ENCODE measurements at regions not wholly inside any gene's neighbourhood (a gene's known extent, or its start where the extent isn't known, plus 50 kb on each side); places are given as distances from the start of the nearest gene placed in this dataset.

GRCh38 chr20:60263725-60264709, 305.8 kb downstream of the CDH26 start:
- POLR2A ChIA-PET: no interaction called here
- CTCF ChIA-PET: interaction anchor here (0.6 to 7.5 kb wide), 20 partner anchors 8 to 1519 kb away, joined by 3 to 108 read pairs (median 4); no protein-coding TSS in a partner anchor
- BruUV-seq (replicated peaks): no TSS peak
- TF ChIP-seq, protein P1, sequence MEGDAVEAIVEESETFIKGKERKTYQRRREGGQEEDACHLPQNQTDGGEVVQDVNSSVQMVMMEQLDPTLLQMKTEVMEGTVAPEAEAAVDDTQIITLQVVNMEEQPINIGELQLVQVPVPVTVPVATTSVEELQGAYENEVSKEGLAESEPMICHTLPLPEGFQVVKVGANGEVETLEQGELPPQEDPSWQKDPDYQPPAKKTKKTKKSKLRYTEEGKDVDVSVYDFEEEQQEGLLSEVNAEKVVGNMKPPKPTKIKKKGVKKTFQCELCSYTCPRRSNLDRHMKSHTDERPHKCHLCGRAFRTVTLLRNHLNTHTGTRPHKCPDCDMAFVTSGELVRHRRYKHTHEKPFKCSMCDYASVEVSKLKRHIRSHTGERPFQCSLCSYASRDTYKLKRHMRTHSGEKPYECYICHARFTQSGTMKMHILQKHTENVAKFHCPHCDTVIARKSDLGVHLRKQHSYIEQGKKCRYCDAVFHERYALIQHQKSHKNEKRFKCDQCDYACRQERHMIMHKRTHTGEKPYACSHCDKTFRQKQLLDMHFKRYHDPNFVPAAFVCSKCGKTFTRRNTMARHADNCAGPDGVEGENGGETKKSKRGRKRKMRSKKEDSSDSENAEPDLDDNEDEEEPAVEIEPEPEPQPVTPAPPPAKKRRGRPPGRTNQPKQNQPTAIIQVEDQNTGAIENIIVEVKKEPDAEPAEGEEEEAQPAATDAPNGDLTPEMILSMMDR (IDR thresholded peaks at IDR 0.05; ENCODE audit: unreplicated experiment): no peak
- Mint-ChIP-seq H3K27me3 (ENCODE audit: insufficient read depth, unreplicated experiment) (peaks cover 33% of the 10 kb centered on the region), H3K4me3 (ENCODE audit: unreplicated experiment) (no peak overlapping the region), H3K27ac (ENCODE audit: low read depth, unreplicated experiment) (no peak overlapping the region), H3K4me1 (ENCODE audit: insufficient read depth, unreplicated experiment) (no peaks in the 10 kb centered on the region), H3K36me3 (ENCODE audit: insufficient read depth, unreplicated experiment) (no peaks in the 10 kb centered on the region), H3K9me3 (ENCODE audit: unreplicated experiment) (no peaks in the 10 kb centered on the region)
- DNase-seq (ENCODE audit: unreplicated experiment): no peak
- intact Hi-C loops (cut with micrococcal nuclease): loop anchor here (1.0 to 10.0 kb wide), 5 partner anchors 39 to 317 kb away; no protein-coding TSS in a partner anchor

- Mint-ChIP-seq H3K4me3 (ENCODE audit: unreplicated experiment) (no peak overlapping the region), H3K27ac (ENCODE audit: low read depth, unreplicated experiment) (no peak overlapping the region), H3K4me1 (ENCODE audit: insufficient read depth, unreplicated experiment) (no peaks in the 10 kb centered on the region), H3K36me3 (ENCODE audit: insufficient read depth, unreplicated experiment) (no peaks in the 10 kb centered on the region), H3K27me3 (ENCODE audit: insufficient read depth, unreplicated experiment) (peaks cover 19% of the 10 kb centered on the region), H3K9me3 (ENCODE audit: unreplicated experiment) (no peaks in the 10 kb centered on the region)
- TF ChIP-seq, protein P1 (IDR thresholded peaks at IDR 0.05; ENCODE audit: unreplicated experiment): no peak
- ChIA-PET POLR2A (no interaction called here), CTCF (interaction anchor here (0.6 to 7.5 kb wide), 6 partner anchors 11 to 1577 kb away, joined by 3 to 108 read pairs (median 4); no protein-coding TSS in a partner anchor)
- DNase-seq (ENCODE audit: unreplicated experiment): no peak
- intact Hi-C loops (cut with micrococcal nuclease): loop anchor here (10.0 kb wide), 1 partner anchor 131 kb away; no protein-coding TSS in a partner anchor
- BruUV-seq (replicated peaks): no TSS peak
Observed at GRCh38 chr20:60266177-60266823, 308.1 kb downstream of the CDH26 start.

DNA sequence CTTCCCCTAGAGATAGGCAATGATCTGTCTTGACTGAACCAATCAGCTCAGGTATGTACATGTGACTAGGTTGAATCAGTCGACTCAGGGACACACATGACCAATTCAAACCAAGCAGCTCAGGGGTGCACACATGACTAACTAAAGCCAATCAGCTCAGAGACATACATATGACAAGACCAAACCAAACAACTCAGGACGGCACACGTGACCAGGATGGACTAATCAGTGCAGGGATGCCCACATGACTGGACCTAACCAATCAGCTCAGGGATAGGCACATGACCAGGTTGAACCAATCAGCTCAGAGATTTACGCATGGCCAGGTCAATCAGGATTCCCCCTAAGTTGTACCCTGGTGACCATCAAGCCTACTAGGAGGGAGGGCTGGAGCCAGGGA, 310.3 kb downstream of the CDH26 start:
- no peaks in the 10 kb centered on the region for H3K4me1 Mint-ChIP-seq (ENCODE audit: insufficient read depth, unreplicated experiment)
- H3K36me3 Mint-ChIP-seq (ENCODE audit: insufficient read depth, unreplicated experiment): no peaks in the 10 kb centered on the region
- peaks cover 19% of the 10 kb centered on the region for H3K27me3 Mint-ChIP-seq (ENCODE audit: insufficient read depth, unreplicated experiment)
- ChIA-PET CTCF (interaction anchor here (0.5 to 1.6 kb wide), 7 partner anchors 9 to 212 kb away, joined by 3 to 8 read pairs (median 4); no protein-coding TSS in a partner anchor), POLR2A (interaction anchor here (0.6 kb wide), 2 partner anchors 12 to 205 kb away, joined by 3 read pairs; no protein-coding TSS in a partner anchor)
- TF ChIP-seq, protein P1 (IDR thresholded peaks at IDR 0.05; ENCODE audit: unreplicated experiment): no peak
- no TSS peak for BruUV-seq (replicated peaks)
- H3K9me3 Mint-ChIP-seq (ENCODE audit: unreplicated experiment): no peaks in the 10 kb centered on the region
- H3K4me3 Mint-ChIP-seq (ENCODE audit: unreplicated experiment): no peak overlapping the region
- intact Hi-C loops (cut with micrococcal nuclease): loop anchor here (10.0 kb wide), 1 partner anchor 134 kb away; no protein-coding TSS in a partner anchor
- H3K27ac Mint-ChIP-seq (ENCODE audit: low read depth, unreplicated experiment): no peak overlapping the region
- no peak for DNase-seq (ENCODE audit: unreplicated experiment)
